ENCODE measurements at regions not wholly inside any gene's neighbourhood (a gene's known extent, or its start where the extent isn't known, plus 50 kb on each side); places are given as distances from the start of the nearest gene placed in this dataset.
"Not testable (repeated sequence)": the region's sequence is repeated elsewhere in the genome, so short reads cannot be mapped to it uniquely, and the experiment has no call there.

DNA sequence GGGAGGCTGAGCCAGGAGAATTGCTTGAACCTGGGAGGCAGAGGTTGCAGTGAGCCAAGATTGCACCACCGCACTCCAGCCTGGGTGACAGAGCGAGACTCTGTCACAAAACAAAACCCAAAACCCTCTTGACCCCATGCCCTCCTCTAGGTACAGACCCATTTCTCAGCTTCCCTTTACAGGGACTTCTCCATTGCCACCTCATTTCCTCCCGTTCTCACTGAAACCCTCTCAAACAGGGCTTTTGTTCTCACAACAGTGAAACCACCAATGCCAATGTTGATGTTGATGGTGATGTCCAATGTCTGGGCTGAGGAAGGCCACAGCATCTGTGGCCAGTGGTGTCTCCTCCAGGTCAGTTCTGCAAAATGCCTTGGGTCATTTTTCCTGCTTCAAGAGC lies 69.0 kb upstream of the ZCCHC2 start:
- Histone ChIP-seq H3K9me3 (ENCODE audit: control insufficient read depth in 3 of 3, low read length in 3 of 3) (peaks cover 0 to 2% (median 0%) of the 10 kb centered on the region in 3 donors), H3K4me3 (ENCODE audit: low read length in 3 of 3) (no peak overlapping the region), H3K9ac (ENCODE audit: low read depth in 1 of 3, low read length in 3 of 3) (no peak overlapping the region), H3K36me3 (ENCODE audit: control insufficient read depth in 3 of 3, insufficient read depth in 3 of 3, low read length in 3 of 3) (no peaks in the 10 kb centered on the region), H3K4me1 (ENCODE audit: control insufficient read depth in 3 of 3, insufficient read depth in 3 of 3, low read length in 3 of 3) (peaks cover 18 to 26% (median 25%) of the 10 kb centered on the region in 3 donors), H3K27ac (ENCODE audit: low read depth, low read length) (no peak overlapping the region), H3K27me3 (ENCODE audit: control insufficient read depth in 3 of 3, insufficient read depth in 3 of 3, low read length in 3 of 3) (no peaks in the 10 kb centered on the region)

DNA sequence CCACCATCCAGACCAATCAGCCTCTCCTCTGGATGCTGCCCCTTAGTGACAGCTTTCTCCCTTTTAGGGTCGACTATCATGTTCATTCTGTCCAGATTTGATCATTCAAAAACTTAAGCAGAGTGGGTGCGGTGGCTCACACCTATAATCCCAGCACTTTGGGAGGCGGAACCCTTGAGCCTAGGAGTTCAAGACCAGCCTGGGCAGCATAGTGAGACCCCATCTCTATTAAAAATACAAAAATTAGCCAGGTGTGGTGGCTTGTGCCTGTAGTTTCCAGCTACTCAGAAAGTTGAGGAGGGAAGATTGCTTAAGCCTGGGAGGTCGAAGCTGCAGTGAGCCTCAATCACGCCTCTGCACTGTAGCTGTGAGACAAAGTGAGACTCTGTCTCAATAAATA lies 68.3 kb upstream of the ZCCHC2 start:
- Histone ChIP-seq H3K9me3 (ENCODE audit: control insufficient read depth in 3 of 3, low read length in 3 of 3) (peaks cover 0 to 2% (median 0%) of the 10 kb centered on the region in 3 donors), H3K4me3 (ENCODE audit: low read length in 3 of 3) (no peak overlapping the region), H3K36me3 (ENCODE audit: control insufficient read depth in 3 of 3, insufficient read depth in 3 of 3, low read length in 3 of 3) (no peaks in the 10 kb centered on the region), H3K27ac (ENCODE audit: low read depth, low read length) (no peak overlapping the region), H3K9ac (ENCODE audit: low read depth in 1 of 3, low read length in 3 of 3) (no peak overlapping the region), H3K4me1 (ENCODE audit: control insufficient read depth in 3 of 3, insufficient read depth in 3 of 3, low read length in 3 of 3) (peaks cover 18 to 32% (median 28%) of the 10 kb centered on the region in 3 donors), H3K27me3 (ENCODE audit: control insufficient read depth in 3 of 3, insufficient read depth in 3 of 3, low read length in 3 of 3) (no peaks in the 10 kb centered on the region)

DNA sequence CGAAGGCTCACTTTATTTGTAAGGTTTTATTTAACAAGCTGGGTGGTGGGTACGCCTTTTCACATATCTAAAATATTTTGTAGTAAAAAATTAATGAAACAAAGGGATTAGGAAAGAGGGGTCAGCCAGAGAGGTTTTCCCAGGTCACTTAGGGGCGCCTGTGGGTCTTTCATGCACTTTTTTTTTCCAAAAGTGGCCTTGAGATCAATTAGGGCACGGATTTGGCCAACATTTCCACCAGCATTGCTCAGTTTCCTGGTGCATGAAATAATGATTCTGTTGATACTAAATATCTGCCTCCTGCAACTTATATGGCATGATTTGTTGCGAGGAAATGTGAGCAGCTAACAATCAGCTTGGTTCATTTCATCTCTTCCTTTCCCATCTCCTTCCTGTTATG lies 67.6 kb upstream of the ZCCHC2 start:
- Histone ChIP-seq H3K4me3 (ENCODE audit: low read length in 3 of 3) (no peak overlapping the region), H3K27me3 (ENCODE audit: control insufficient read depth in 3 of 3, insufficient read depth in 3 of 3, low read length in 3 of 3) (no peaks in the 10 kb centered on the region), H3K9ac (ENCODE audit: low read depth in 1 of 3, low read length in 3 of 3) (no peak overlapping the region), H3K36me3 (ENCODE audit: control insufficient read depth in 3 of 3, insufficient read depth in 3 of 3, low read length in 3 of 3) (no peaks in the 10 kb centered on the region), H3K9me3 (ENCODE audit: control insufficient read depth in 3 of 3, low read length in 3 of 3) (no peaks in the 10 kb centered on the region), H3K4me1 (ENCODE audit: control insufficient read depth in 3 of 3, insufficient read depth in 3 of 3, low read length in 3 of 3) (peaks cover 18 to 31% (median 28%) of the 10 kb centered on the region in 3 donors), H3K27ac (ENCODE audit: low read depth, low read length) (no peak overlapping the region)

DNA sequence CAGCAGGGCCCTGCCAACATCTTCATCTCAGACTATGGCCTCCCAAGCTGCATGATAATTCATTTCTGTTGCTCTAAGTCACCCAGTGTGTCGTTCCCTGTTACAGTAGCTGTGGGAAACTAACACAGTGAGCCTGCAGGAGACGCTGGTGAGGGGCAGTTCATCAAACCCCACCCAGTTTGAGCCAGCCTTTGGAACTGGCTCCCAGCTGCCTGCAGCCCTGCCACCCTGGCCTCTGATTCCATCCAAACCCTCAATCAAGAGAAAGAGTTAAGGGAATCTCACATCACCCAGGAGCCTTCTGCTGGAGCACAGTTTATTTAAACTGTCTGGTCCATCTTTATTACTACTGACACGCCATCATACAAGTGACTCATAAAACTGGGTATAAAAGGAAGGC lies 64.9 kb upstream of the ZCCHC2 start:
- no peaks in the 10 kb centered on the region for H3K9me3 ChIP-seq (ENCODE audit: control insufficient read depth in 3 of 3, low read length in 3 of 3)
- no peaks in the 10 kb centered on the region for H3K36me3 ChIP-seq (ENCODE audit: control insufficient read depth in 3 of 3, insufficient read depth in 3 of 3, low read length in 3 of 3)
- H3K9ac ChIP-seq (ENCODE audit: low read depth in 1 of 3, low read length in 3 of 3), result no peak overlapping the region
- no peak overlapping the region for H3K27ac ChIP-seq (ENCODE audit: low read depth, low read length)
- H3K4me1 ChIP-seq (ENCODE audit: control insufficient read depth in 3 of 3, insufficient read depth in 3 of 3, low read length in 3 of 3), result peaks cover 0 to 12% (median 9%) of the 10 kb centered on the region in 3 donors
- no peak overlapping the region for H3K4me3 ChIP-seq (ENCODE audit: low read length in 3 of 3)
- no peaks in the 10 kb centered on the region for H3K27me3 ChIP-seq (ENCODE audit: control insufficient read depth in 3 of 3, insufficient read depth in 3 of 3, low read length in 3 of 3)

DNA sequence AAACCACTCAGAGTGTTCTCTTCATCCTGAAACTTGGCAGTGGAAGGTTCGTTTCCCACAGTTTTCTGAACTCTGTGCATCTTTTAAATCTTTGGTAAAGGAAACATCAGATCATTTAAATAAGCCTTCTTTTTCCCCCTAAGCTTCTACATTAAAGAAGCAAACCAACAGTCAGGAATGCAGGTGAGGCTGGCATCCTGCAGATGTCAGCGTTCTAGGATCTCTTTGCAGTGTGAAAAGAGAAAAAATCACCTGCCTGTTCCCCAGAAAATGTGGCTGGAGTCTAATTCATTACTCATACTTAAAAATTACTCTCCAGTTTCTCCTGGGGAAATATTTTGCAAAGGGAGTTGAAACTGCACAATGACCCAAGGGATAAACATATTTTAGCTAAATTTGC lies 64.5 kb upstream of the ZCCHC2 start:
- H3K4me3 ChIP-seq (ENCODE audit: low read length in 3 of 3), result no peak overlapping the region
- H3K27ac ChIP-seq (ENCODE audit: low read depth, low read length), result no peak overlapping the region
- H3K9ac ChIP-seq (ENCODE audit: low read depth in 1 of 3, low read length in 3 of 3), result peak overlapping the region in 1 of 3 donors; percentile 30
- H3K9me3 ChIP-seq (ENCODE audit: control insufficient read depth in 3 of 3, low read length in 3 of 3), result no peaks in the 10 kb centered on the region
- no peaks in the 10 kb centered on the region for H3K27me3 ChIP-seq (ENCODE audit: control insufficient read depth in 3 of 3, insufficient read depth in 3 of 3, low read length in 3 of 3)
- H3K36me3 ChIP-seq (ENCODE audit: control insufficient read depth in 3 of 3, insufficient read depth in 3 of 3, low read length in 3 of 3), result no peaks in the 10 kb centered on the region
- peaks cover 0 to 12% (median 9%) of the 10 kb centered on the region in 3 donors for H3K4me1 ChIP-seq (ENCODE audit: control insufficient read depth in 3 of 3, insufficient read depth in 3 of 3, low read length in 3 of 3)

DNA sequence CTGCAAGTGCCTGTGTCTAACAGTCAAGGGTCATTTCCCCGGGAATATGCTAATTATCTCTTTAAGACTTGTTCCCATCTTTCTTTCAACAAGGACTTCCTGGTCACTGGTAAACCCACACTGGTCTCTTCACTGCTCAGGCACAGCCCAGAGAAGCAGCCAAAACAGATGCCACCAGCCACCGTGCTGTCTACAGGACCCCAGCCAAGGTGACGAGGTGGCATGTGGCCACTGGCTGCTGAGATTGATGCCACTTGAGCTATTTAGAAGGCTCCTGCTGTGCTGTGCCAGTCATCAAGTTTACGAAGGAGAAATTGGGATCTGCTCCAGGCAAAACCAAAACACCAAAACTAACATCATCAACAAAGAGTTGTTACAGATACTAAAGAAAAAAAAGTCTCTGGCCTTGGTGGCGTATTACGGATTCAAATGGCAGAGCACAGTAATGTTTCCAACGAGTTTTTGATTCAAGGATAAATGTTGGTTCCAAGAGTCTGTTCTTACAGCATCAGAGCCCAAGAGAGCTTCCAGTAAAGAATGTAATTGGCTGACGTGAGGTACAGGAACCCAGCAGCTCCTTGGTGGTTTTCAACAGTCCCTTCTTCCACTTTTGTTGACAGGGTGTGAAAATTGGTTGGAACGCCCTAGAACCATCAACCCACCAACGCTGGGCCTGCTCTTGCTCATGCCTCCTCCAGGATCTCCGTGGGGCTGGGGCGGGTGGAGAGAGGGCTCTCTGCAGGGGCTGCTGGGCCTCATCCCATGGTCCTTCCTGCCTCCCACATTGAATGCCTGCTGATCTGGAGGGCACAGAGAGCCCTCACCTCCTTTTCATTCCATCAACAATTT lies 63.7 kb upstream of the ZCCHC2 start:
- no peak overlapping the region for H3K27ac ChIP-seq (ENCODE audit: low read depth, low read length)
- H3K27me3 ChIP-seq (ENCODE audit: control insufficient read depth in 3 of 3, insufficient read depth in 3 of 3, low read length in 3 of 3), result no peaks in the 10 kb centered on the region

DNA sequence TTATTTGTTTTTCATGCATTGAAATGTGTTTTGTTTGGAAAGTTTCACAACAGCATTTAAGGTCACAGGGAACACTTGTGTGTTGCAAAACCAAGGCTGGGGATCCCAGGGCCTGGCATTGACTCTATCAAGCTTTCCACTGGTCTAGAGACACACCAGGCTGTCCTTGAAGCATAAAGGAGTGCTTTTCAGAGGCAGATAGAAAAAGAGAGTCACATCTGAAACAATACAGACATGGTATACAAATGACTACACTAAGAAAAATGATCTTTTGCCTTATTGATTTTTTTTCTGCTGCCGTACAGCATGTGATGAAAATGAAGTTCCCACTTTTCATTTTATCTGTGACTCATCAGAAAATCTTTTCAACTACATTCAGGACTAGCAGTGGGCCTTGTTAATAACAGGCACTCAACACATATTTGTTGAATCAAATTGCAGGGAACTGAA lies 61.9 kb upstream of the ZCCHC2 start:
- Histone ChIP-seq H3K9me3 (ENCODE audit: control insufficient read depth in 3 of 3, low read length in 3 of 3) (no peaks in the 10 kb centered on the region), H3K9ac (ENCODE audit: low read depth in 1 of 3, low read length in 3 of 3) (no peak overlapping the region), H3K4me3 (ENCODE audit: low read length in 3 of 3) (no peak overlapping the region), H3K4me1 (ENCODE audit: control insufficient read depth in 3 of 3, insufficient read depth in 3 of 3, low read length in 3 of 3) (peaks cover 0 to 12% (median 9%) of the 10 kb centered on the region in 3 donors), H3K27ac (ENCODE audit: low read depth, low read length) (no peak overlapping the region), H3K27me3 (ENCODE audit: control insufficient read depth in 3 of 3, insufficient read depth in 3 of 3, low read length in 3 of 3) (no peaks in the 10 kb centered on the region), H3K36me3 (ENCODE audit: control insufficient read depth in 3 of 3, insufficient read depth in 3 of 3, low read length in 3 of 3) (no peaks in the 10 kb centered on the region)

More for the DNA sequence above, 63.7 kb upstream of the ZCCHC2 start:
- H3K9me3 ChIP-seq (ENCODE audit: control insufficient read depth in 3 of 3, low read length in 3 of 3), result no peaks in the 10 kb centered on the region
- peak overlapping the region in 1 of 3 donors; percentile 30 for H3K9ac ChIP-seq (ENCODE audit: low read depth in 1 of 3, low read length in 3 of 3)
- peaks cover 0 to 12% (median 9%) of the 10 kb centered on the region in 3 donors for H3K4me1 ChIP-seq (ENCODE audit: control insufficient read depth in 3 of 3, insufficient read depth in 3 of 3, low read length in 3 of 3)
- H3K36me3 ChIP-seq (ENCODE audit: control insufficient read depth in 3 of 3, insufficient read depth in 3 of 3, low read length in 3 of 3), result no peaks in the 10 kb centered on the region
- H3K4me3 ChIP-seq (ENCODE audit: low read length in 3 of 3), result no peak overlapping the region

DNA sequence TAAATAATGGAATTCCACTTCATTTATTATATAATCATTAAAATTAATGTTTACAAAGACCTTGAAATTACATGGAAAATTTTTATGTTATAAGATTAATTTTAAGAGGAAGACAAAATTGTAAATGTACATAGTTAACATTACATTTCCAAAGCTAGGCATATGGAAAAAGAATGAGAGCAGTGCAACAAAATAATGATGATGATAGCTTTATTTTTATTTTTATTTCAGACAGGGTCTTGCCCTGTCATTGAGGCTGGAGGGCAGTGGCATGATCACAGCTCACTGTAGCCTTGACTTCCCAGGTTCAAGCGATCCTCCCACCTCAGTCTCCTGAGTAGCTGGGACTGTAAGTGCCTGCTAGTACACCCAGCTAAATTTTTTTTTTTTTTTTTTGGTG lies 61.2 kb upstream of the ZCCHC2 start:
- no peak overlapping the region for H3K4me3 ChIP-seq (ENCODE audit: low read length in 3 of 3)
- H3K9me3 ChIP-seq (ENCODE audit: control insufficient read depth in 3 of 3, low read length in 3 of 3), result no peaks in the 10 kb centered on the region
- peaks cover 0 to 12% (median 9%) of the 10 kb centered on the region in 3 donors for H3K4me1 ChIP-seq (ENCODE audit: control insufficient read depth in 3 of 3, insufficient read depth in 3 of 3, low read length in 3 of 3)
- no peak overlapping the region for H3K9ac ChIP-seq (ENCODE audit: low read depth in 1 of 3, low read length in 3 of 3)
- no peaks in the 10 kb centered on the region for H3K27me3 ChIP-seq (ENCODE audit: control insufficient read depth in 3 of 3, insufficient read depth in 3 of 3, low read length in 3 of 3)
- H3K36me3 ChIP-seq (ENCODE audit: control insufficient read depth in 3 of 3, insufficient read depth in 3 of 3, low read length in 3 of 3), result no peaks in the 10 kb centered on the region
- no peak overlapping the region for H3K27ac ChIP-seq (ENCODE audit: low read depth, low read length)

DNA sequence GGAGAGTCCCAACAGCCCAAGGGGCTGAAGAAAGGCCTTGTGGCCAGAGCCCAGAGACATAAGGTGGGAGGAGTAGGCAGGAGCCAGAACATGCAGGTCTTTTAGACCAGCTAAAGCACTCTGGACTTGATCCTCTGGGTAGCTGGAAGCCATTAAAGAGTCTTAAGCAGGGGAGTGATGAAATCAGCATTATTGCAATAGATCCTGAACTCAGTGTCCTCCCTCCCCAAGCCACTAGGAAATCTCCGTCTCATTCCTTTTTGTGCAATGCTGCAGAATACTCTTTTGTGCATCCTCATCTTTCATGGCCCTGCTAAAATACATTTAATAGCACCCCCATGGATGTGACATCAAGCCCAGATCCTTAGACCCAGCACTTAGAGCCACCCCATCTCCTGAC lies 58.6 kb upstream of the ZCCHC2 start:
- peaks cover 0 to 3% (median 0%) of the 10 kb centered on the region in 3 donors for H3K4me1 ChIP-seq (ENCODE audit: control insufficient read depth in 3 of 3, insufficient read depth in 3 of 3, low read length in 3 of 3)
- no peak overlapping the region for H3K27ac ChIP-seq (ENCODE audit: low read depth, low read length)
- H3K27me3 ChIP-seq (ENCODE audit: control insufficient read depth in 3 of 3, insufficient read depth in 3 of 3, low read length in 3 of 3), result no peaks in the 10 kb centered on the region
- H3K4me3 ChIP-seq (ENCODE audit: low read length in 3 of 3), result no peak overlapping the region
- H3K9me3 ChIP-seq (ENCODE audit: control insufficient read depth in 3 of 3, low read length in 3 of 3), result peaks cover 0 to 2% (median 0%) of the 10 kb centered on the region in 3 donors
- H3K36me3 ChIP-seq (ENCODE audit: control insufficient read depth in 3 of 3, insufficient read depth in 3 of 3, low read length in 3 of 3), result no peaks in the 10 kb centered on the region
- H3K9ac ChIP-seq (ENCODE audit: low read depth in 1 of 3, low read length in 3 of 3), result no peak overlapping the region

DNA sequence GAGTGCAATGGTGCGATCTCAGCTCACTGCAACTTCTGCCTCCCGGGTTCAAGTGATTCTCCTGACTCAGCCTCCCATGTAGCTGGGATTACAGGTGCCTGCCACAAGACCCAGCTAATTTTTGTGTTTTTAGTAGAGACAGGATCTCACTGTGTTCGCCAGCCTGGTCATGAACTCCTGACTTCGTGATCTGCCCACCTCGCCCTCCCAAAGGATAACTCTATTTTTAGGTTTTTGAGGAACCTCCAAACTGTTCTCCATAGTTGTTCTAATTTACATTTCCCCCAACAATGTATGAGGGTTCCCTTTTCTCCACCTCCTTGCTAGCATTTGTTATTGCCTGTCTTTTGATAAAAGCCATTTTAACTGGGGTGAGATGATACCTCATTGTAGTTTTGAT lies 53.7 kb upstream of the ZCCHC2 start:
- H3K4me1 ChIP-seq (ENCODE audit: control insufficient read depth in 3 of 3, insufficient read depth in 3 of 3, low read length in 3 of 3); H3K27me3 ChIP-seq (ENCODE audit: control insufficient read depth in 3 of 3, insufficient read depth in 3 of 3, low read length in 3 of 3); H3K9me3 ChIP-seq (ENCODE audit: control insufficient read depth in 3 of 3, low read length in 3 of 3); H3K4me3 ChIP-seq (ENCODE audit: low read length in 3 of 3); H3K9ac ChIP-seq (ENCODE audit: low read depth in 1 of 3, low read length in 3 of 3); H3K36me3 ChIP-seq (ENCODE audit: control insufficient read depth in 3 of 3, insufficient read depth in 3 of 3, low read length in 3 of 3); H3K27ac ChIP-seq (ENCODE audit: low read depth, low read length): not testable (repeated sequence)

Measured in skeletal muscle tissue (tissue), 3 donors.